ENCODE measurements at regions not wholly inside any gene's neighbourhood (a gene's known extent, or its start where the extent isn't known, plus 50 kb on each side); places are given as distances from the start of the nearest gene placed in this dataset.

DNA sequence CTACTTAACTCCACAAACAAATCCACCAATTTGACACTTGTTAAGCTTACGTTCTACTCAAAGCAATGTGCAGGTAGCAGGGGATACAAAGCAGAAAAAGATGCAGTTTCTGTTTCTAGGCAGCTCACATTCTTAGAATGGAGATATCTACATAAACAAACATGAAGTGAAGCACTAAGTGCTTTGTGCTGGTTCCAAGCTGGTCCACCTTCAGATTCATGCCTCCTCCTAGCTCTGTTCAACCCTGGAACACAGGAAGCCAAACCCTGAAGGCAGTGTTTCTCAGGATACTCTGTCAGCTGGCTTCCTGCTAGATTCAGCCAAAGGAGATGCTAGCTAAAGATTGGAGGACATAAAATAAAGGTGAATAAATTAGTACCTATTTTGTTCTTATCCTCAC is 55.3 kb upstream of the NOL4 start:
- H3K36me3 ChIP-seq (ENCODE audit: control insufficient read depth in 2 of 4, insufficient read depth in 4 of 4, low read length in 3 of 4) = no peaks in the 10 kb centered on the region
- no peak overlapping the region for H2BK20ac ChIP-seq (ENCODE audit: low read length)
- no peak overlapping the region for H2BK12ac ChIP-seq (ENCODE audit: low read depth, low read length)
- H3K27me3 ChIP-seq (replicated peaks in 1 of 4; ENCODE audit: control insufficient read depth in 3 of 4, extremely low read depth in 1 of 4, insufficient read depth in 3 of 4, low read length in 3 of 4) = no peaks in the 10 kb centered on the region
- H2BK5ac ChIP-seq (ENCODE audit: low read depth, low read length) = no peak overlapping the region
- H3K4me3 ChIP-seq (ENCODE audit: extremely low read depth in 1 of 4, insufficient read depth in 2 of 4, low read depth in 3 of 4, low read length in 4 of 4) = no peak overlapping the region
- no peak overlapping the region for H4K5ac ChIP-seq (ENCODE audit: insufficient read length, low read depth, low read length)
- H4K8ac ChIP-seq (ENCODE audit: extremely low read depth, insufficient read depth, low read length) = no peak overlapping the region
- H4K20me1 ChIP-seq (replicated peaks in 1 of 2; ENCODE audit: control insufficient read depth in 1 of 2, insufficient read depth in 2 of 2, low read length in 2 of 2) = no peaks in the 10 kb centered on the region
- no peaks in the 10 kb centered on the region for H3K79me2 ChIP-seq (ENCODE audit: control insufficient read depth in 1 of 2, insufficient read depth in 2 of 2, low read length in 2 of 2)
- no peaks in the 10 kb centered on the region for H3K79me1 ChIP-seq (ENCODE audit: low read depth, low read length)
- H3K9me3 ChIP-seq (ENCODE audit: insufficient read depth in 2 of 2, low read depth in 1 of 2, low read length in 1 of 2) = no peaks in the 10 kb centered on the region
- WGBS, 2 experiments (ENCODE audit: extremely low coverage in 1 of 2, insufficient coverage in 1 of 2, insufficient read length in 1 of 2, insufficient replicate concordance in 2 of 2, low coverage in 1 of 2, low lambda C conversion rate in 2 of 2, missing lambda C conversion rate in 1 of 2) = 92% methylated on average over 1 of the region's 1 CpG; no CpG with 5 or more reads in 1 of the 2 experiments
- H3K18ac ChIP-seq (ENCODE audit: extremely low read depth, low read length) = no peak overlapping the region
- no peak overlapping the region for H3K9ac ChIP-seq (replicated peaks in 1 of 4; ENCODE audit: extremely low read depth in 1 of 4, low read depth in 3 of 4, low read length in 3 of 4)
- no peak overlapping the region for H3K23ac ChIP-seq (ENCODE audit: insufficient read length)
- no peaks in the 10 kb centered on the region for H3K4me1 ChIP-seq (replicated peaks in 1 of 4; ENCODE audit: control insufficient read depth in 3 of 4, insufficient read depth in 4 of 4, low read length in 3 of 4)
- 0 out of 2 replicates have a peak overlapping the region, but pooled peaks have one; percentile 3 for H2AFZ ChIP-seq (ENCODE audit: low read length)
- H3K4me2 ChIP-seq (ENCODE audit: insufficient read depth in 1 of 2, low read depth in 2 of 2, low read length in 2 of 2) = no peak overlapping the region
- no peaks in the 10 kb centered on the region for H3K23me2 ChIP-seq (ENCODE audit: low read depth, low read length)
- H3K27ac ChIP-seq (ENCODE audit: low read depth, low read length) = no peak overlapping the region
- no peak overlapping the region for H3K56ac ChIP-seq (replicated peaks; ENCODE audit: insufficient read length, low read depth, low read length)
- ChIA-PET CTCF (ENCODE audit: partially characterized antibody) (interaction anchor here (1.0 to 3.4 kb wide), 6 partner anchors 8 to 439 kb away, joined by 3 to 12 read pairs (median 4); no protein-coding TSS in a partner anchor), POLR2A (ENCODE audit: partially characterized antibody) (no interaction called here)
- no peak overlapping the region for H3K14ac ChIP-seq (ENCODE audit: insufficient read length)
- FAIRE-seq (no peak), DNase-seq (ENCODE audit: low read depth in 1 of 2, low spot score in 2 of 2) (no peak)
- no peak overlapping the region for H4K91ac ChIP-seq (replicated peaks; ENCODE audit: insufficient read length, low read length)
- H2AK5ac ChIP-seq (ENCODE audit: low read depth, low read length) = no peak overlapping the region
- no peak overlapping the region for H2BK120ac ChIP-seq (replicated peaks; ENCODE audit: low read depth, low read length)
- no peak overlapping the region for H2BK15ac ChIP-seq (ENCODE audit: low read length)
- no peak overlapping the region for H3K4ac ChIP-seq (replicated peaks; ENCODE audit: insufficient read length, low read depth, low read length)
- TF ChIP-seq SIRT6 (IDR thresholded peaks at IDR 0.05; ENCODE audit: low read length) (no peak), KDM4A (IDR thresholded peaks at IDR 0.05; ENCODE audit: low read depth, low read length, severe bottlenecking) (no peak), CREB1 (IDR thresholded peaks at IDR 0.05) (no peak), JUND (IDR thresholded peaks at IDR 0.05; ENCODE audit: low read length) (no peak), CTCF (IDR thresholded peaks at IDR 0.05; ENCODE audit: control extremely low read depth in 1 of 3, insufficient read depth in 1 of 3, low read depth in 1 of 3, low read length in 3 of 3) (no peak)
